Neuronal stem cell (in vitro differentiated cells): ENCODE measurements at regions not wholly inside any gene's neighbourhood (a gene's known extent, or its start where the extent isn't known, plus 50 kb on each side); places are given as distances from the start of the nearest gene placed in this dataset.
A peak's percentile ranks its signal among the peaks of the same experiment; 100 is the strongest.
"Not testable (repeated sequence)": the region's sequence is repeated elsewhere in the genome, so short reads cannot be mapped to it uniquely, and the experiment has no call there.

Experiments used
- DNase-seq: peaks from one replicate; pipeline ENCODE4 v3.0.0-alpha.2; 2013; ENCODE audit warnings: low spot score
- H2AFZ ChIP-seq: one replicate; pipeline ENCODE4 v1.6.1; 2013; ENCODE audit warnings: mild to moderate bottlenecking, low read length, inconsistent platforms
- H2AK5ac ChIP-seq: 2 replicates; pipeline ENCODE4 v1.6.1; 2013; ENCODE audit warnings: low read depth, mild to moderate bottlenecking, inconsistent platforms, low read length, moderate library complexity, mixed read lengths
- H2BK120ac ChIP-seq: 2 replicates; pipeline ENCODE4 v1.6.1; 2013; ENCODE audit warnings: low read depth, mild to moderate bottlenecking, inconsistent platforms, low read length, moderate library complexity, mixed read lengths
- H2BK12ac ChIP-seq: one replicate; pipeline ENCODE4 v1.6.1; 2013; ENCODE audit warnings: low read length, inconsistent platforms
- H2BK15ac ChIP-seq: 2 replicates; pipeline ENCODE4 v1.6.1; 2013; ENCODE audit warnings: mild to moderate bottlenecking, low read length, inconsistent platforms, mixed read lengths
- H2BK5ac ChIP-seq: one replicate; pipeline ENCODE4 v1.6.1; 2013; ENCODE audit warnings: inconsistent platforms, mild to moderate bottlenecking, low read length, moderate library complexity
- H3K14ac ChIP-seq: one replicate; pipeline ENCODE4 v1.6.1; 2013; ENCODE audit warnings: low read length, inconsistent platforms
- H3K18ac ChIP-seq: 2 replicates; pipeline ENCODE4 v1.6.1; 2013; ENCODE audit warnings: low read length, inconsistent platforms
- H3K23ac ChIP-seq: 2 replicates; pipeline ENCODE4 v1.6.1; 2013; ENCODE audit warnings: low read depth, mild to moderate bottlenecking, mixed read lengths, low read length, inconsistent platforms; ENCODE audit not compliant: poor library complexity
- H3K27ac ChIP-seq: replicated peaks from 3 replicates; pipeline ENCODE4 v1.5.1; 2013; ENCODE audit warnings: low read length, inconsistent platforms
- H3K27me3 ChIP-seq, 3 experiments: 2 replicates each; pipeline ENCODE4 v1.6.1; 2013; ENCODE audit warnings: low read length in 3 of 3, mild to moderate bottlenecking in 2 of 3, inconsistent platforms in 1 of 3, low read depth in 1 of 3, mixed read lengths in 1 of 3, moderate library complexity in 1 of 3; ENCODE audit not compliant: control insufficient read depth in 3 of 3, insufficient read depth in 3 of 3
- H3K36me3 ChIP-seq, 2 donors: replicated peaks in 1 of 2; 2 replicates each; pipeline ENCODE4 v1.6.1; 2013; ENCODE audit warnings: low read length in 2 of 2; ENCODE audit not compliant: control insufficient read depth in 2 of 2, insufficient read depth in 2 of 2
- H3K4ac ChIP-seq: 2 replicates; pipeline ENCODE4 v1.6.1; 2013; ENCODE audit warnings: inconsistent platforms, mild to moderate bottlenecking, low read length, moderate library complexity
- H3K4me1 ChIP-seq, 2 donors: 1 replicate in 1 of 2; 2 replicates in 1 of 2; pipeline ENCODE4 v1.6.1; 2013; ENCODE audit warnings: low read length in 2 of 2, low read depth in 1 of 2; ENCODE audit not compliant: control insufficient read depth in 2 of 2, insufficient read depth in 1 of 2
- H3K4me2 ChIP-seq: one replicate; pipeline ENCODE4 v1.6.1; 2013; ENCODE audit warnings: mild to moderate bottlenecking, low read length, inconsistent platforms; ENCODE audit not compliant: insufficient read depth, poor library complexity, severe bottlenecking
- H3K4me3 ChIP-seq, 2 donors: 2 replicates each; pipeline ENCODE4 v1.5.1; 2013; ENCODE audit warnings: low read length in 2 of 2, mild to moderate bottlenecking in 2 of 2, inconsistent platforms in 1 of 2, moderate library complexity in 1 of 2
- H3K79me1 ChIP-seq: one replicate; pipeline ENCODE4 v1.6.1; 2013; ENCODE audit warnings: low read depth, mild to moderate bottlenecking, inconsistent platforms, low read length, moderate library complexity
- H3K9ac ChIP-seq: one replicate; pipeline ENCODE4 v1.6.1; 2013; ENCODE audit warnings: mild to moderate bottlenecking, low read depth, low read length, inconsistent platforms; ENCODE audit not compliant: poor library complexity
- H3K9me3 ChIP-seq, 2 donors: replicated peaks in 1 of 2; 2 replicates each; pipeline versions ENCODE3 to v1.6.1; 2013; ENCODE audit warnings: low read length in 2 of 2, mild to moderate bottlenecking in 2 of 2, inconsistent platforms in 1 of 2, low read depth in 1 of 2, mixed read lengths in 1 of 2, moderate library complexity in 1 of 2; ENCODE audit not compliant: control insufficient read depth in 2 of 2, insufficient read depth in 1 of 2
- H4K8ac ChIP-seq: one replicate; pipeline ENCODE4 v1.6.1; 2013; ENCODE audit warnings: low read depth, mild to moderate bottlenecking, inconsistent platforms, low read length, moderate library complexity
- H4K91ac ChIP-seq: one replicate; pipeline ENCODE4 v1.6.1; 2013; ENCODE audit warnings: low read length, low read depth, mild to moderate bottlenecking, inconsistent platforms; ENCODE audit not compliant: poor library complexity
- WGBS, 2 donors: extraction: QIAGEN DNeasy Blood & Tissue Kit; methylation state at CpG; one replicate each; pipeline ENCODE4 v1.1.7; 2013; ENCODE audit warnings: missing lambda C conversion rate in 2 of 2, mixed read lengths in 1 of 2; ENCODE audit not compliant: insufficient read length in 2 of 2, insufficient replicate concordance in 1 of 2; ENCODE audit errors: extremely low coverage in 2 of 2; 5-methylcytosine and 5-hydroxymethylcytosine counted together

GRCh38 chr12:86555491-86555890 lies 299.3 kb upstream of the MGAT4C start:
- H3K14ac ChIP-seq, H3K4me1 ChIP-seq, H3K23ac ChIP-seq, H3K9ac ChIP-seq, H3K4me2 ChIP-seq, H3K18ac ChIP-seq, H4K8ac ChIP-seq, H3K79me1 ChIP-seq, H3K36me3 ChIP-seq, H3K27me3 ChIP-seq, H3K4me3 ChIP-seq, H2BK12ac ChIP-seq, H2BK5ac ChIP-seq, H2AFZ ChIP-seq, H3K27ac ChIP-seq, H2BK15ac ChIP-seq, H3K4ac ChIP-seq, H2BK120ac ChIP-seq, H3K9me3 ChIP-seq, DNase-seq, H2AK5ac ChIP-seq, H4K91ac ChIP-seq: not testable (repeated sequence)
- WGBS, 2 donors = no CpG with 5 or more reads among the region's 5 CpGs

DNA sequence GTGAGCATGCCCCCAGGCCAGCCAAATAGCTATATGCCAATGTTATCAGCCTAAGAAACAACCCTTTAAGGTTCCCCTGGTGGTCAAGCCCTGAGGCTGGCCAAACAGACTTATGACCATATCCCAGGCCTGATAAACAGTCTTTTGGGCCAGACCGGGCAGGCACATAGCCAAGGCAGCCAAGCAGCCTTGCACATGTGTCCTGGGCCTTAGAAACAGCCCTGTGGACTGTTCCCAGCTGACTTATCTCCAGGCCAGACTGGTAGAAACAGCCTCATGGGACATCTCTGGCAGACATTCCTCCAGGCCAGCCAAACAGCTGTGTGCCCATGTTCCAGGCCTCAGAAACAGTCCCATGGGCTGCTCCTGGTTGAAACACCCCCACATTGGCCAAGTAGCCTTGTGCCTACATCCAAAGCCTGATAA lies 295.0 kb upstream of the MGAT4C start:
- Histone ChIP-seq H3K27ac (no peak overlapping the region), H2AFZ (peak overlapping the region; percentile 29), H3K4me3 (no peak overlapping the region), H3K23ac (no peak overlapping the region), H2BK120ac (no peak overlapping the region), H3K9ac (no peak overlapping the region), H3K79me1 (no peaks in the 10 kb centered on the region), H3K18ac (peak overlapping the region; percentile 21), H2BK12ac (no peak overlapping the region), H3K9me3 (no peaks in the 10 kb centered on the region), H3K36me3 (no peaks in the 10 kb centered on the region), H3K4ac (no peak overlapping the region), H4K91ac (no peak overlapping the region), H2AK5ac (no peak overlapping the region), H3K27me3 (no peaks in the 10 kb centered on the region), H3K4me2 (no peak overlapping the region), H2BK5ac (no peak overlapping the region), H2BK15ac (no peak overlapping the region), H3K14ac (no peak overlapping the region), H3K4me1 (no peaks in the 10 kb centered on the region), H4K8ac (no peak overlapping the region)
- no peak for DNase-seq
- WGBS, 2 donors = no CpG with 5 or more reads among the region's 1 CpG

DNA sequence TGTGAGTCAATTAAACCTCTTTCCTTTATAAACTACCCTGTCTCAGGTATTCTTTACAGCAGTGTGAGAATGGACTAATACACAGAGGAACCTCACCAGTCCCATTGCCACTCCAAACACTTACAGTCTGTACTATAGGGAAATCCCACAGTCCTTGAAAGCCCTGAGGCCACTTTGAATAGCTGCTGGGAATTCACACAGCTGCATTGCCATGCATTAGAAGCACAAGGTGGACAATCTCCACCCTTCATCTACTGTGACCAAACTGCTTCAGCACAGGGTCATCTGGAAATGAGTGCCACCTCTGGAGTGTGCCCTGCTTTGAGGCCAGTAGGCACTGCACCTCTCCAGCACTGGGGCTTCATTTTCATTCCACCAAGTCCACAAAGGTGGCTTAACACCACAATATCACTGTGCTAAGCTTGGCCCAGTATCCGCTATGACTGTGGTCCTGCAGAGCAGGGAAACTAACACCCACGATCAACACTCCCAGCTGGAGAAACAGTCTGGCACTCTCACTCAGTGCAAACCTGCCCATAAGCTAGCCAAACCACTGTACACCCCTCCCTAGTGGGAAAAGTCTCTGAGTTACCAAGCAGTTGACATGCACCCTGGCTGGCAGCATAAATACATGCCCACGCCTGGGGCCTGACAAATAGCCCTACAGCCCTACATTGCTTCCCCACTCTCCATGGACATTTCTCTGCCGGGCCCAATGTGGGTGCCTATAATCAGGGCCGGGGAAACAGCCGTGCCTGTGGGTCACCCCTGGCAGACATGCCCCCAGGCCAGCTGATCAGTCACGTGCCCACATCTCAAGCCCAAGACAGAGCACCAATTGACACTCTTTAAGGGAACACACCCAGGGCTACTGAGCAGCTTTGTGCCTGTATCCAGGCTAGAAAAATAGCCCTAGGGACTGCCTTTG lies 294.3 kb upstream of the MGAT4C start:
- Histone ChIP-seq H3K9ac (no peak overlapping the region), H3K23ac (no peak overlapping the region), H3K14ac (no peak overlapping the region), H3K4ac (no peak overlapping the region), H3K4me2 (no peak overlapping the region), H3K4me1 (no peaks in the 10 kb centered on the region), H3K79me1 (no peaks in the 10 kb centered on the region), H3K27me3 (no peaks in the 10 kb centered on the region), H3K18ac (peak overlapping the region; percentile 21), H3K4me3 (no peak overlapping the region), H3K36me3 (no peaks in the 10 kb centered on the region), H2AFZ (no peak overlapping the region), H3K27ac (no peak overlapping the region), H2BK15ac (no peak overlapping the region), H4K91ac (no peak overlapping the region), H2AK5ac (peak overlapping the region; percentile 8), H3K9me3 (no peaks in the 10 kb centered on the region), H2BK120ac (no peak overlapping the region), H2BK5ac (no peak overlapping the region), H2BK12ac (no peak overlapping the region), H4K8ac (no peak overlapping the region)
- no peak for DNase-seq
- WGBS, 2 donors = no CpG with 5 or more reads among the region's 7 CpGs

GRCh38 chr12:86543716-86544115 lies 287.5 kb upstream of the MGAT4C start:
- no peak overlapping the region for H4K91ac ChIP-seq
- H4K8ac ChIP-seq = no peak overlapping the region
- H3K23ac ChIP-seq = no peak overlapping the region
- H3K4me2 ChIP-seq = no peak overlapping the region
- H3K36me3 ChIP-seq = no peaks in the 10 kb centered on the region
- no peaks in the 10 kb centered on the region for H3K4me1 ChIP-seq
- DNase-seq = no peak
- H2BK5ac ChIP-seq = no peak overlapping the region
- no peak overlapping the region for H3K14ac ChIP-seq
- H3K79me1 ChIP-seq = no peaks in the 10 kb centered on the region
- H2BK120ac ChIP-seq = no peak overlapping the region
- H2BK15ac ChIP-seq = no peak overlapping the region
- H2AK5ac ChIP-seq = no peak overlapping the region
- H3K4ac ChIP-seq = no peak overlapping the region
- H3K27ac ChIP-seq = no peak overlapping the region
- WGBS, 2 donors = no CpG with 5 or more reads among the region's 3 CpGs
- no peak overlapping the region for H3K18ac ChIP-seq
- H2AFZ ChIP-seq = no peak overlapping the region
- H3K9ac ChIP-seq = no peak overlapping the region
- H3K4me3 ChIP-seq = no peak overlapping the region
- no peaks in the 10 kb centered on the region for H3K9me3 ChIP-seq
- H3K27me3 ChIP-seq = no peaks in the 10 kb centered on the region
- H2BK12ac ChIP-seq = no peak overlapping the region
